ENCODE measurements at regions not wholly inside any gene's neighbourhood (a gene's known extent, or its start where the extent isn't known, plus 50 kb on each side); places are given as distances from the start of the nearest gene placed in this dataset.
A peak's percentile ranks its signal among the peaks of the same experiment; 100 is the strongest.

GRCh38 chr2:15111718-15112117 is 449.4 kb downstream of the NBAS start:
- Mint-ChIP-seq H3K9me3 (peaks cover 12 to 60% (median 23%) of the 10 kb centered on the region in 7 donors), H3K27me3 (no peaks in the 10 kb centered on the region), H3K27ac (no peak overlapping the region), H3K4me1 (no peaks in the 10 kb centered on the region), H3K36me3 (peaks cover 8 to 24% of the 10 kb centered on the region in 2 donors), H3K4me3 (no peak overlapping the region)
- ATAC-seq (ENCODE audit: low read depth in 2 of 2) (no peak), DNase-seq (no peak)

DNA sequence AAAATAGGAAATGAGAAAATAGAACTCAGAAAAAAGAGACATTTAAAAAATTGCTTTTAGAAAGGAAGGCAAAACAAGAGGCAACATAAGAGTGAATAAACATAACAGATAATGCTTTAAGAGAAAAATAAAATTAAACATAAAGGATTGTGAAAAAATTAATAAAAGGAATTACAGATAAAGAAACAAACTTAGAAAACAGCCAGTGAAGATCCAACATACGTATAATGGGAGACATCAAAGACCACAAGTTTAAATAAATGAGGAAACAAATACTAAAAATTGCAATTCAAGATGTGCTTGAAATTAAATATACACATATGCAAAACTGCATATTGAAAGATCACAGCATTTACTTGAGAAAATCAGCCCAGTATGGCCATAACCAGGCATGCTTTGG is 448.9 kb downstream of the NBAS start:
- Mint-ChIP-seq H3K36me3 (peaks cover 8 to 24% of the 10 kb centered on the region in 2 donors), H3K4me3 (no peak overlapping the region), H3K9me3 (peaks cover 12 to 60% (median 23%) of the 10 kb centered on the region in 7 donors), H3K4me1 (no peaks in the 10 kb centered on the region), H3K27ac (peak overlapping the region in 1 of 6 donors; percentile 23), H3K27me3 (no peaks in the 10 kb centered on the region)
- no peak for DNase-seq
- ATAC-seq (ENCODE audit: low read depth in 2 of 2) = no peak

DNA sequence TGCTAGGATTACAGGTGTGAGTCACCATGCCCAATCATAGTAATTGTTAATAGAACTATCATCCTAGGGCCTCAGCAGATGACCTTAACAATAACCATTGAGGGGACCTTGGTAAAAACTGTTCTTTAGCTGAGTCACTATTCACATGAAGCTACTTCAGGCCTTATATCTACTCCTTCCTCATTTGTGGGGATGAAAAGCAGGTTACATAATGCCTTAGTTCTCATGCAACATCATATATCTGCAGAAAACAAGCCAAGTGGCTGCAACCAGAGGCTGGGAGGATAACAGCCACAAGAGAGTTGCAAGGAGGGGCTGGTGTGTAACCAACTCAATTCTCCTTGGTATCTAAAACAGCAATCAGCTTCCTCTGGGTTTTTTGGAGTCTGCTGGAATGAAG is 445.4 kb downstream of the NBAS start:
- DNase-seq (no peak), ATAC-seq (ENCODE audit: low read depth in 2 of 2) (no peak)
- Mint-ChIP-seq H3K4me3 (no peak overlapping the region), H3K36me3 (peaks cover 6 to 18% of the 10 kb centered on the region in 2 donors), H3K9me3 (peaks cover 11 to 36% (median 13%) of the 10 kb centered on the region in 7 donors), H3K4me1 (no peaks in the 10 kb centered on the region), H3K27ac (no peak overlapping the region), H3K27me3 (no peaks in the 10 kb centered on the region)

GRCh38 chr2:15116830-15117229 is 444.3 kb downstream of the NBAS start:
- Mint-ChIP-seq H3K4me1 (no peaks in the 10 kb centered on the region), H3K9me3 (peaks cover 6 to 25% (median 12%) of the 10 kb centered on the region in 7 donors), H3K27me3 (peaks cover 0 to 4% (median 2%) of the 10 kb centered on the region in 3 donors), H3K27ac (peak overlapping the region in 1 of 6 donors; percentile 16), H3K4me3 (no peak overlapping the region), H3K36me3 (peaks cover 0 to 18% of the 10 kb centered on the region in 2 donors)
- ATAC-seq (ENCODE audit: low read depth in 2 of 2) (no peak), DNase-seq (no peak)
